Dedifferentiated amniotic fluid mesenchymal stem cell (primary cell): ENCODE measurements at regions not wholly inside any gene's neighbourhood (a gene's known extent, or its start where the extent isn't known, plus 50 kb on each side); places are given as distances from the start of the nearest gene placed in this dataset.
A peak's percentile ranks its signal among the peaks of the same experiment; 100 is the strongest.
"Not testable (repeated sequence)": the region's sequence is repeated elsewhere in the genome, so short reads cannot be mapped to it uniquely, and the experiment has no call there.

Experiments
- DNase-seq: peaks from one replicate; pipeline ENCODE4 v3.0.0-alpha.2; 2016; ENCODE audit errors: extremely low spot score

DNA sequence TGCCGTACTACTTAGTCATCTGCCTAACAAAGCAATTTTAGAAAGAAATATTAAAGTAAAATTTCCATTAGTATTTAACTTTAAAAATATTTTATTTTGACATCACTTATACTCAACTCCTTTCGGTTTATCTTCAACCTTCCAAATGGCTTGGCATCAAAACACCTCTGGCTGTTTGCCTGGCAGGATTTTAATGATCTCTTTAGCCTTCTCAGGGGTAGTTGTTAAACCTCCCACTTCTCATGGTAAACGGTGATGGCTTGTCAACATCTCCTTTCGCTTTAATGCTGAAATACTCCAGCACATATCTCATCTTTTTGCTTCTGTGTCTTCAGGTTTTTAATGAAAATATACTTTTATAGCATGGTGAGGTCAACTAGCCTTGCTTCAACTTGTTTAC, 747.1 kb downstream of the CETN3 start:
- DNase-seq = no peak

GRCh38 chr5:89638871-89639270, 755.9 kb upstream of the MEF2C start:
- DNase-seq = no peak

DNA sequence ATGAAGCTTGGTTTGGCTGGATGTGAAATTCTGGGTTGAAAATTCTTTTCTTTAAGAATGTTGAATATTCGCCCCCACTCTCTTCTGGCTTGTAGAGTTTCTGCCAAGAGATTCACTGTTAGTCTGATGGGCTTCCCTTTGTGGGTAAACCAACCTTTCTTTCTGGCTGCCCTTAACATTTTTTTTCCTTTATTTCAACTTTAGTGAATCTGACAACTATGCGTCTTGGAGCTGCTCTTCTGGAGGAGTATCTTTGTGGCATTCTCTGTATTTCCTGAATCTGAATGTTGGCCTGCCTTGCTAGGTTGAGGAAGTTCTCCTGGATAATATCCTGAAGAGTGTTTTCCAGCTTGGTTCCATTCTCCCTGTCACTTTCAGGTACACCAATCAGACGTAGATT, 751.2 kb upstream of the MEF2C start:
- not testable (repeated sequence) for DNase-seq

GRCh38 chr5:89630064-89630463, 747.1 kb upstream of the MEF2C start:
- DNase-seq = not testable (repeated sequence)

GRCh38 chr5:89628876-89629635, 746.1 kb upstream of the MEF2C start:
- peak; percentile 14 for DNase-seq

GRCh38 chr5:89615839-89616518, 733.0 kb upstream of the MEF2C start:
- DNase-seq = no peak

GRCh38 chr5:89613222-89613956, 730.4 kb upstream of the MEF2C start:
- no peak for DNase-seq

DNA sequence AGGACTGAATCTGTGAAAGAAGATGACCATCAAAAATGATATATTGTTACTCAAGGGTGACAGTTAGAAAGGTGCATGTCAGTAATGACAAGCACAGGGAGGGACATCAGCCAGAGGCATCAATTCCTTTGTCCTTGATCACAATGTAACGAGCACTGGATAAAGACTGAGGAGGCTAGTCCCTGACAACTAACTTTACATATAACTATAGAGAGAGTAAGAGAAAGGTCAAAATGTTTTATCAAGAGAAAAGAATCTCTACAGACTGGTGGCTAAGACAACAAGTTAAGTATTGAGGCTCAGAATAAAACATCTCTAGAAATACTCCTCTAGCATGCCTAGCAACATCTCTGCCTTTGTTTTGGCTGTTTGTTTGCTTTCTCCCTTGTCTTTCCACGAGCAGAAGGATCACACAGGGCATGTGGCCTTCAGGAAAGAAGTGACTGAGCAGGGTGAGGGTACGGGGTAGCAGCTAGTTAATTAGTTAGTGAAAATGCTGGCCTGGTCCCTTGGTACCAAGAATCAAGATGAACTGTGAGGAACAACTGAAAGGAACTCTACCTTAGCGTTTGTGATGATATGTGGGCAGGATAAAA, 724.1 kb upstream of the MEF2C start:
- no peak for DNase-seq

DNA sequence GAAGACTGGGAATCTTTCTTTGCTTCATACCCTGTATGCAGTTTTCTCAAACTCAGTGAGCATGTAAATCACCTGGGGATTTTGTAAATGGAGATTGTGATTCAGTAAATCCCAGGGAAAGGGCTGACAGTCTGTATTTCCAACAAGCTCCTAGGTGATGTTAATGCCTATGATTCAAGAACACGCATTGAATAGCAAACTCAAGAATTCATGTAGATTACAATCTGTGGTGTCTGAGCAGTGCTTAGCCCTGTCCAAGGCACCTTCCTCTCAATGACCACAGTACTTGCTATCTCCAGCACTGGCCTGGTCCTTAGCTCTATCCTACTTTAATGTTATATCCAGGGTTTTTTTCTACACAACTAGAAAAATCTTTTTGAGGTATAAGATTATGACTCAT, 721.4 kb upstream of the MEF2C start:
- DNase-seq = no peak

GRCh38 chr5:89601880-89602279, 718.9 kb upstream of the MEF2C start:
- DNase-seq = no peak

DNA sequence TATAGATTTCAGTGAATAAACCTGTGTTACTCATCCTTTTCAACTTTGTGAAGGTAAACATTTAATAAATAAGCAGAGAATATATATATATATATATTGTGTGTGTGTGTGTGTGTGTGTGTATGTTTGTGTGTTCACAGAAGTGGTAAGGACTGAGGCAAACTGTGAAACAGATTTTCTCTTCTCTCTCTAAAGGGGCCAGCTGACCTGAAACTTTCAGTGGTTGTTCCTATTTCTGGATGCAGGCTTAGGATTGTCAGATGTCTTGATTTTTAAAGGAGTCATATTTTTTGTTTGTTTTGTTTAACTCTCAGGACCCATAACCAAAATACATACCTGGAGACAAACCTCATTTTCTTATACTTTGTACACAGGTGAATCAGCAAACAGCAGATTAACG, 714.9 kb upstream of the MEF2C start:
- no peak for DNase-seq

DNA sequence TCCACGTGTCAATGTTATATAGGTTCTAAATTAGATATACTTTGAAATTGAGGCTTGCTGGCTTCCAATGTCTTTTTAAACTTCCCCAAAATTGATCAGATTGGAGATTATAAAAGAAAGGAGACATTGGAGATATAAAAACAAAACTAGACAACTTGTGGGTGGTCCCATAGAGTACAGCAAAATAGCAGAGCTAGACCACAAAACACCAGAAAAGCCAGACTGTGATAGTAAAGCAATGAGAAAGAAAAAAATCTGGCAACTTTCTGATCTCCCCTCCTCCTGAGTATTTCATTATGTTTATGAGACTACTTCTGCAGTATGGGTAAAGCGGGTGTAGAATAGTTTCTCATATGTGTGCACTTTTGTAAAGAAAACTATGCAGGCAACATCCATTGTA, 713.8 kb upstream of the MEF2C start:
- no peak for DNase-seq

DNA sequence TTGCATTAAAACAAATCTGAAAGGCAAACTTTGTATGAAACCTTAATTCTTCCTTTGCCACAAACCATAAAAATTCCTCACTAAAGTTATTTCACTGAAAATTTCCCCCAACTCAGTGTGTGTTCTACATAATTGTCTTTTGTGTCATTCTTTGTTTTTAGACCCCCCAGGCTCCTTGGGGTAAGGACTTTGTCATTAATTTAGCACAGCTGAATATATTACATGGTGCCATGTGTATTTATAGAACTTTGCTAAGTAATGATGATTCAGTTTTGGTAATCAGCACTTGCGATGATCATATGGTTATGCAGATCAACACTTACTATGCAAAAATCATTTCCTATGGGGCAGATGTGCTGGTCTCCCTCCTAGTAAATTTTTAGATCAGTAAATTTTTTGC, 712.1 kb upstream of the MEF2C start:
- DNase-seq = no peak

GRCh38 chr5:89584339-89584956, 701.5 kb upstream of the MEF2C start:
- DNase-seq = no peak

DNA sequence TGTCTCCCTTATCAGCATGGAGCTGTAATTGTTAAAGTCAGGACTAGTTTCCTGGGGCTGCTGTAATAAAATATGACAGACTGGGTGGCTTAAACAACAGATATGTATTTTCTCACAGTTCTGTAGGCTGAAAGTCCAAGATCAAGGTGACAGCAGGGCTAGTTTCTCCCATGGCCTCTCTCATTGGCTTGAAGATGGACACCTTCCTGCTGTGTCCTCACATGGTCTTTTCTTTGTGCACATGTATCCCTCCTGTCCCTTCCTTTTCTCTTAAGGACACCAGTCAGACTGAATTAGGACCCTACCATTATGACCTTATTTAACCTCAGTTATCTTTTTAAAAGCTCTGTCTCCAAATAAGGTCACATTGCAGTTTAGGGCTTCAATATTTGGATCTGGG, 700.5 kb upstream of the MEF2C start:
- DNase-seq = no peak

- DNase-seq = no peak
Measured at GRCh38 chr5:89582768-89583339, 699.9 kb upstream of the MEF2C start.

- DNase-seq = no peak
Measured at GRCh38 chr5:89580976-89581375, 698.0 kb upstream of the MEF2C start.

- DNase-seq = no peak
Measured at GRCh38 chr5:89575319-89575718, 692.3 kb upstream of the MEF2C start.

GRCh38 chr5:89573345-89573744, 690.4 kb upstream of the MEF2C start:
- DNase-seq = no peak

DNA sequence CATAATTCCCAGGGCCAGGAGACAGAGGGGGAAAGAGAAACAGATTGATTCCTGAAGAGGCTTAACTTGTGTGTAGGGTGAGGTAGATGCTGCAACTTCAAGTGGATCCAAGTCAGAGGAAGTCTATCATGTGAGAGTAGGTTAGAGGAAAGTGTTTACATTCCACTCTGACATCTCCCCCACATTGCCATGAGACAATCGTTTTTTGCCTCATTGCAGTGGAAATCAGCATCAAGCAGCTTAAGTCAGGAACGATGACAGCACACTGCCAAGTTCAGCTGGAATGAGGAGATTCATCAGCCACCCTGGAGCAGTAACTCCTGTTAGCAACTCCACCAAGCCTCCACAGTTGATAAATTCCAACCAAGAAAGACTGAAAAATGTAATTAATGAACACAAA, 689.7 kb upstream of the MEF2C start:
- peak; percentile 53 for DNase-seq

- DNase-seq = no peak
Measured at GRCh38 chr5:89570557-89570956, 687.6 kb upstream of the MEF2C start.

DNA sequence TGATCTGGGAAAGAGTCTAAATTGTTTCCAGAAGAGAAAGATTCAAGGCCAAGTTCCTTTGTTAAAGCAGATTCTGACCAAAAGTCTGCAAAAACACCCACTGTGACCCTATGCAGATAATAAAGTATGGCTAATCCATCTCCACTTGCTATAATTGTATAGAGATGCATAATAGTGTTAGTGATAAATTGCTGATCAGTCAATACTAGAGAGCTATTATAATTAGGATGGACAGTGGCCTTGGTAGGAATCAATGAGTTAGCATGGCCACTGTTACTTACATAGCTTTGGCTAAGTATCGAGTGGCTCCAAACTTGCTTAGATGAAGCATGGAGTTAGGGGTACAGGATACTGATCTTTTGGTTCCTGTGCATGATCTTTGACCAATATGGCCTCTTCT, 683.4 kb upstream of the MEF2C start:
- no peak for DNase-seq
